ENCODE measurements at regions not wholly inside any gene's neighbourhood (a gene's known extent, or its start where the extent isn't known, plus 50 kb on each side); places are given as distances from the start of the nearest gene placed in this dataset.

DNA sequence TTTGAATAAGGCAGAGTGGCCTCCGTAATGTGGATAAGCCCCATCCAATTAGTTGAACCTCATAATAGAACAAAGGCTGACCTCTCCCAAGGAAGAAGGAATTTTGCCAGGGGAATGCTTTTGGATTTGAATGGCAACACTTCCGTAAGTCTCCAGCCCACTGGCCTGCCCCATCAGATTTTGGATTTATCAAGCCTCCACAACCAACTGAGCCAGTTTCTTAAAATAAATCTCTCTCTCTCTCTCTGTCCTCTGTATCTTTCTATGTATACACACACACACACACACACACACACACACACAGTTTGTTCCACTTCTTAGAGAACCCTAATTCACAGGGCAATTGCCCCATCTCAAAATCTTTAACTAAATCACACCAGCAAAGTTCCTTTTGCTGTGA is 100.9 kb upstream of the CAV2 start:
- TF ChIP-seq, protein P1, sequence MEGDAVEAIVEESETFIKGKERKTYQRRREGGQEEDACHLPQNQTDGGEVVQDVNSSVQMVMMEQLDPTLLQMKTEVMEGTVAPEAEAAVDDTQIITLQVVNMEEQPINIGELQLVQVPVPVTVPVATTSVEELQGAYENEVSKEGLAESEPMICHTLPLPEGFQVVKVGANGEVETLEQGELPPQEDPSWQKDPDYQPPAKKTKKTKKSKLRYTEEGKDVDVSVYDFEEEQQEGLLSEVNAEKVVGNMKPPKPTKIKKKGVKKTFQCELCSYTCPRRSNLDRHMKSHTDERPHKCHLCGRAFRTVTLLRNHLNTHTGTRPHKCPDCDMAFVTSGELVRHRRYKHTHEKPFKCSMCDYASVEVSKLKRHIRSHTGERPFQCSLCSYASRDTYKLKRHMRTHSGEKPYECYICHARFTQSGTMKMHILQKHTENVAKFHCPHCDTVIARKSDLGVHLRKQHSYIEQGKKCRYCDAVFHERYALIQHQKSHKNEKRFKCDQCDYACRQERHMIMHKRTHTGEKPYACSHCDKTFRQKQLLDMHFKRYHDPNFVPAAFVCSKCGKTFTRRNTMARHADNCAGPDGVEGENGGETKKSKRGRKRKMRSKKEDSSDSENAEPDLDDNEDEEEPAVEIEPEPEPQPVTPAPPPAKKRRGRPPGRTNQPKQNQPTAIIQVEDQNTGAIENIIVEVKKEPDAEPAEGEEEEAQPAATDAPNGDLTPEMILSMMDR (IDR thresholded peaks at IDR 0.05) = no peak
- TF ChIP-seq POLR2AphosphoS5 (IDR thresholded peaks at IDR 0.05) (no peak), EP300 (IDR thresholded peaks at IDR 0.05) (no peak), POLR2A (IDR thresholded peaks at IDR 0.05) (no peak)
- no peak overlapping the region for H3K4me3 ChIP-seq
- no peak for ATAC-seq
- no peak overlapping the region for H3K27ac ChIP-seq
- H3K9me3 ChIP-seq = peaks cover 0 to 5% (median 0%) of the 10 kb centered on the region in 3 donors
- H3K4me1 ChIP-seq = peaks cover 0 to 21% (median 7%) of the 10 kb centered on the region in 3 donors
- no peaks in the 10 kb centered on the region for H3K36me3 ChIP-seq
- 71 to 100% methylated on average over 2 of the region's 2 CpGs for WGBS, 2 donors (ENCODE audit: low coverage in 1 of 2)
- no peaks in the 10 kb centered on the region for H3K27me3 ChIP-seq

DNA sequence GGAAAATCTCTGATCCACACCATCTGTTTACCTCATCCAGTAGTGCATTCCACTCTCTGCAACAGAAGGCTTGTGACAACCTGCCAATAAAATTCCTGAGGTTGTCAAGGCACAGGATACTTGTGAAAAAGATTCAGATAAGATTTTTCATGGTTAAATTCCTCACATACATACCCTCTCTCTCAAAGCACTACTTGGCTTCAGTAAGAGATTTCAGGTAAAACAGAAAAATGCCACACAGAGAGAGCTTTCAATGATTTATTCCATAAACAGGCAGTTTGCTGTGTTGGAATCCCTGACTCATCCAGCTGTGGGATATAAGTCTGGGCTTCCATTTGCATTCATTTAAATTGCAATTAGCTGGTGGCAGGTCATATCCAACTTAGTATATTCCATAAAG is 99.7 kb upstream of the CAV2 start:
- H3K4me3 ChIP-seq = no peak overlapping the region
- H3K27ac ChIP-seq = no peak overlapping the region
- TF ChIP-seq EP300 (IDR thresholded peaks at IDR 0.05) (no peak), POLR2A (IDR thresholded peaks at IDR 0.05) (no peak), POLR2AphosphoS5 (IDR thresholded peaks at IDR 0.05) (no peak)
- TF ChIP-seq, protein P1 (IDR thresholded peaks at IDR 0.05) = no peak
- H3K4me1 ChIP-seq = peaks cover 0 to 12% (median 4%) of the 10 kb centered on the region in 3 donors
- no peaks in the 10 kb centered on the region for H3K36me3 ChIP-seq
- no peaks in the 10 kb centered on the region for H3K27me3 ChIP-seq
- no peak for ATAC-seq
- H3K9me3 ChIP-seq = peaks cover 0 to 5% (median 0%) of the 10 kb centered on the region in 3 donors

DNA sequence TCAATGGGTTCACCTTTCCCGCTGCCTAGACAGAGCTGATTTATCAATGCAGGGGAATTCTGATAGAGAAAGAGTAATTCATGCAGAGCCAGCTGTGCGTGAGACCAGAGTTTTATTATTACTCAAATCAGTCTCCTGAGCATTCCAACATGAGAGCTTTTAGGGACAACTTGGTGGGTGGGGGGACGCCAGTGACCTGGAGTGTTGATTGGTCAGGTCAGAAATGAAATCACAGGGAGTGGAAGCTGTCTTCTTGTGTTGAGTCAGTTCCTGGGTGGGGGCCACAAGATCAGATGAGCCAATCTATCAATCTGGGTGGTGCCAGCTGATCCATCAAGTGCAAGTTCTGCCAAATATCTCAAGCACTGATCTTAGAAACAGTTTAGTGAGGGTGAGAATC is 99.0 kb upstream of the CAV2 start:
- Histone ChIP-seq H3K27me3 (no peaks in the 10 kb centered on the region), H3K27ac (no peak overlapping the region), H3K4me1 (peaks cover 0 to 5% (median 0%) of the 10 kb centered on the region in 3 donors), H3K36me3 (no peaks in the 10 kb centered on the region), H3K4me3 (no peak overlapping the region), H3K9me3 (peaks cover 0 to 5% (median 0%) of the 10 kb centered on the region in 3 donors)
- no peak for ATAC-seq
- WGBS, 2 donors (ENCODE audit: low coverage in 1 of 2) = 88 to 89% methylated on average over 2 to 3 of the region's 3 CpGs
- TF ChIP-seq, protein P1 (IDR thresholded peaks at IDR 0.05) = no peak
- no peak for TF ChIP-seq POLR2A (IDR thresholded peaks at IDR 0.05)
- no peak for TF ChIP-seq POLR2AphosphoS5 (IDR thresholded peaks at IDR 0.05)
- no peak for TF ChIP-seq EP300 (IDR thresholded peaks at IDR 0.05)

DNA sequence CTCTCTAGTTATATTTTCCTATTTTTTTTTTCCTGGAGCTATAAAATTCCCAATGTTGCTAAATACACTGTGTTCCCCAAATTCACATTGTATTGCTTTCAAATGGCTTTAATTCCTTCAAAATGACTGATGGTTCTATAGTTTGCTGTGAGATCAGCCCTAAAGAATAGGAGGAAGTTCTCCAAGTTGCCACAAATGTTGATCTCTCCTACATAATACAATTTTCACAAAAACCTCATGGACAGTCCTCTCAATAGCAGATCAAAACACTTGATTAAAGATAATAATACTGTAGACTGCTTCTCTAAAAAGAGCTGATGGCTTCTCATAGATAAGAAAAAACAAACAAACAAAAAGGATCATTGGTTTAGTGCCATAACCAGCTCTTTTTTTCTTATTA is 97.8 kb upstream of the CAV2 start:
- H3K4me1 ChIP-seq = no peaks in the 10 kb centered on the region
- H3K27ac ChIP-seq = no peak overlapping the region
- H3K4me3 ChIP-seq = no peak overlapping the region
- TF ChIP-seq POLR2A (IDR thresholded peaks at IDR 0.05) (no peak), POLR2AphosphoS5 (IDR thresholded peaks at IDR 0.05) (no peak), EP300 (IDR thresholded peaks at IDR 0.05) (no peak)
- TF ChIP-seq, protein P1 (IDR thresholded peaks at IDR 0.05) = no peak
- H3K9me3 ChIP-seq = peaks cover 0 to 5% (median 0%) of the 10 kb centered on the region in 3 donors
- no peak for ATAC-seq
- no peaks in the 10 kb centered on the region for H3K36me3 ChIP-seq
- no peaks in the 10 kb centered on the region for H3K27me3 ChIP-seq

DNA sequence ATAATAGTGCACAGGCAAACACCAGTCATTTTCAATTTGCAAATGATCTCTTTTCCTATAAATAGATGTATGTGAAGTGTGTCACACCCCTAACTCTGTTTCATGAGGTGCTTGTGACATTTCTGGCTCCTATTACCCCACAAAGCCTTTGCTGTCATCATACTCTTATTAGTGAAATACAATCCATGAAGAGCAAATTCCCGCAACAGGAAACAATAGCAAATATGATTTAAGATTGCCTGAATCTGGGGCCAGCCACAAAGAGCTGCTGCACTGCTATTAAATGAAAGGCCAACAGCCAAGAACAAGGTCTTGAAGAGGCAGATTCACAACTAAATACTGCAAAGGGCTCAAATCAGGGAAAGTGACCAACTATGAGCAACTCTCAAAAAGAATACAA is 96.3 kb upstream of the CAV2 start:
- peaks cover 0 to 2% (median 0%) of the 10 kb centered on the region in 3 donors for H3K9me3 ChIP-seq
- ATAC-seq = no peak
- H3K27ac ChIP-seq = no peak overlapping the region
- H3K4me3 ChIP-seq = no peak overlapping the region
- no peak for TF ChIP-seq POLR2A (IDR thresholded peaks at IDR 0.05)
- no peaks in the 10 kb centered on the region for H3K36me3 ChIP-seq
- no peaks in the 10 kb centered on the region for H3K4me1 ChIP-seq
- 67% methylated on average over 1 of the region's 1 CpG; no CpG with 5 or more reads in 1 of the 2 donors for WGBS, 2 donors (ENCODE audit: low coverage in 1 of 2)
- H3K27me3 ChIP-seq = no peaks in the 10 kb centered on the region
